ENCODE measurements at regions not wholly inside any gene's neighbourhood (a gene's known extent, or its start where the extent isn't known, plus 50 kb on each side); places are given as distances from the start of the nearest gene placed in this dataset.

- TF ChIP-seq CTCF (IDR thresholded peaks at IDR 0.05; ENCODE audit: control extremely low read depth, extremely low read depth, low read depth, missing control alignments), result peak; percentile 91
- DNase-seq (ENCODE audit: extremely low spot score), result peak; percentile 80
- POLR2A ChIA-PET, result interaction anchor here (0.8 to 1.2 kb wide), 3 partner anchors 11 to 42 kb away, joined by 3 to 5 read pairs (median 4); no protein-coding TSS in a partner anchor
- CTCF ChIA-PET, result interaction anchor here (0.6 to 14.4 kb wide), 43 partner anchors 9 to 663 kb away, joined by 3 to 175 read pairs (median 6); no protein-coding TSS in a partner anchor
These were observed 289.4 kb downstream of the SEC14L1 start for GRCh38 chr17:77429969-77430752.

GRCh38 chr17:77432034-77432661, 291.4 kb downstream of the SEC14L1 start:
- POLR2A ChIA-PET, result no interaction called here
- TF ChIP-seq CTCF (IDR thresholded peaks at IDR 0.05; ENCODE audit: control extremely low read depth, extremely low read depth, low read depth, missing control alignments), result no peak
- CTCF ChIA-PET, result interaction anchor here (4.0 to 14.4 kb wide), 5 partner anchors 9 to 101 kb away, joined by 37 to 175 read pairs (median 61); no protein-coding TSS in a partner anchor
- no peak for DNase-seq (ENCODE audit: extremely low spot score)

- no peak for TF ChIP-seq CTCF (IDR thresholded peaks at IDR 0.05; ENCODE audit: control extremely low read depth, extremely low read depth, low read depth, missing control alignments)
- ChIA-PET POLR2A (no interaction called here), CTCF (interaction anchor here (4.4 to 14.4 kb wide), 3 partner anchors 8 to 101 kb away, joined by 45 to 175 read pairs (median 61); no protein-coding TSS in a partner anchor)
- no peak for DNase-seq (ENCODE audit: extremely low spot score)
These were observed 292.0 kb downstream of the SEC14L1 start for GRCh38 chr17:77432742-77433141.

GRCh38 chr17:77433385-77434135, 292.8 kb downstream of the SEC14L1 start:
- POLR2A ChIA-PET, result no interaction called here
- CTCF ChIA-PET, result interaction anchor here (0.7 to 14.4 kb wide), 7 partner anchors 8 to 102 kb away, joined by 3 to 175 read pairs (median 4); no protein-coding TSS in a partner anchor

GRCh38 chr17:77434136-77435114, 293.7 kb downstream of the SEC14L1 start:
- ChIA-PET CTCF (interaction anchor here (0.7 to 14.4 kb wide), 6 partner anchors 7 to 103 kb away, joined by 3 to 175 read pairs (median 4); no protein-coding TSS in a partner anchor), POLR2A (no interaction called here)
- TF ChIP-seq CTCF (IDR thresholded peaks at IDR 0.05; ENCODE audit: control extremely low read depth, extremely low read depth, low read depth, missing control alignments), result no peak
- no peak for DNase-seq (ENCODE audit: extremely low spot score)

More at GRCh38 chr17:77433385-77434135, 292.8 kb downstream of the SEC14L1 start:
- DNase-seq (ENCODE audit: extremely low spot score), result peak; percentile 82
- no peak for TF ChIP-seq CTCF (IDR thresholded peaks at IDR 0.05; ENCODE audit: control extremely low read depth, extremely low read depth, low read depth, missing control alignments)
